ENCODE measurements at regions not wholly inside any gene's neighbourhood (a gene's known extent, or its start where the extent isn't known, plus 50 kb on each side); places are given as distances from the start of the nearest gene placed in this dataset.

- no peak overlapping the region for H3K4me3 ChIP-seq (replicated peaks; ENCODE audit: low read depth, low read length)
- no peak for TF ChIP-seq CTCF (IDR thresholded peaks at IDR 0.05; ENCODE audit: low read depth, low read length, missing control alignments)
- DNase-seq (ENCODE audit: extremely low read depth, low read depth): no peak
These were observed 164.5 kb downstream of the TDRD15 start for GRCh38 chr2:21288299-21288698.

- no peak for TF ChIP-seq CTCF (IDR thresholded peaks at IDR 0.05; ENCODE audit: low read depth, low read length, missing control alignments)
- H3K4me3 ChIP-seq (replicated peaks; ENCODE audit: low read depth, low read length): no peak overlapping the region
- no peak for DNase-seq (ENCODE audit: extremely low read depth, low read depth)
These were observed 165.2 kb downstream of the TDRD15 start for GRCh38 chr2:21288739-21289520.

GRCh38 chr2:21289551-21289950 is 165.8 kb downstream of the TDRD15 start:
- H3K4me3 ChIP-seq (replicated peaks; ENCODE audit: low read depth, low read length): no peak overlapping the region
- TF ChIP-seq CTCF (IDR thresholded peaks at IDR 0.05; ENCODE audit: low read depth, low read length, missing control alignments): no peak
- no peak for DNase-seq (ENCODE audit: extremely low read depth, low read depth)

GRCh38 chr2:21289989-21290388 is 166.2 kb downstream of the TDRD15 start:
- TF ChIP-seq CTCF (IDR thresholded peaks at IDR 0.05; ENCODE audit: low read depth, low read length, missing control alignments): no peak
- no peak for DNase-seq (ENCODE audit: extremely low read depth, low read depth)
- H3K4me3 ChIP-seq (replicated peaks; ENCODE audit: low read depth, low read length): no peak overlapping the region

GRCh38 chr2:21291426-21291825 is 167.7 kb downstream of the TDRD15 start:
- no peak overlapping the region for H3K4me3 ChIP-seq (replicated peaks; ENCODE audit: low read depth, low read length)
- no peak for DNase-seq (ENCODE audit: extremely low read depth, low read depth)
- TF ChIP-seq CTCF (IDR thresholded peaks at IDR 0.05; ENCODE audit: low read depth, low read length, missing control alignments): no peak

- H3K4me3 ChIP-seq (replicated peaks; ENCODE audit: low read depth, low read length): no peak overlapping the region
- DNase-seq (ENCODE audit: extremely low read depth, low read depth): no peak
- TF ChIP-seq CTCF (IDR thresholded peaks at IDR 0.05; ENCODE audit: low read depth, low read length, missing control alignments): no peak
These were observed 170.7 kb downstream of the TDRD15 start for GRCh38 chr2:21294446-21294845.

GRCh38 chr2:21299411-21299810 is 175.6 kb downstream of the TDRD15 start:
- no peak for TF ChIP-seq CTCF (IDR thresholded peaks at IDR 0.05; ENCODE audit: low read depth, low read length, missing control alignments)
- H3K4me3 ChIP-seq (replicated peaks; ENCODE audit: low read depth, low read length): no peak overlapping the region
- no peak for DNase-seq (ENCODE audit: extremely low read depth, low read depth)

All from HFF-Myc (cell line).